ENCODE measurements at regions not wholly inside any gene's neighbourhood (a gene's known extent, or its start where the extent isn't known, plus 50 kb on each side); places are given as distances from the start of the nearest gene placed in this dataset.

DNA sequence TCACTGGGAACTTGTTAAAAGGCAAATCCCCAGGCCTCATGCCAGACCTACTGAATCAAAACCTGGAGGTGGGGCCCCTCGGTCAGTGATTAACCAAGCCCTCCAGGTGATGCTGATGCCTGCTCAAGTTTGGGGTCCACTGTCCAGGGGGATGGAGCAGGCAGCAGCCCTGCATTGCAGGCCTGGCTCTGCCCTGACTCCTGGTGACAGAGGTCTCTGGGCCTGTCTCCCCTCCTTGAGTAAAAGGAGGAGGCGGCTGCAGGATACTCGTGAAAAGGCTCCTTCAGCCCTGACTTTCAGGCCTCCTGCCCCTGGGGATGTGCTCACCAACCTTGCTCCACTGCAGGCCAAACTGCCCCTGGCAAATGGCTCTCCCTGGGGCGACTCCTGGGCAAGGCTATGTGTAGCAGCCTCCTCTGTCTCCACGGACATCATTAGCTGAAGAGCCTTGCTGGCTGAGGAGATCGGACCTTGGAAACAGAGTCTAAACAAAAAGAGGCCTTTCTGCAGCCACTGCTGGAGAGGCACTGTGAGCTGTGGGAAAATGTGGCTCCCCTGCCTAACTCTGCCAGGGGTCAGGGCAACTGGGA lies 134.8 kb upstream of the ALDH1B1 start:
- no peaks in the 10 kb centered on the region for H3K4me1 ChIP-seq (ENCODE audit: control insufficient read depth in 4 of 4, insufficient read depth in 4 of 4, low read length in 3 of 4)
- H3K9me3 ChIP-seq (ENCODE audit: control insufficient read depth in 4 of 4, low read length in 3 of 4) = peaks cover 0 to 2% (median 0%) of the 10 kb centered on the region in 4 donors
- WGBS = 87% methylated on average over 6 of the region's 6 CpGs
- H3K27ac ChIP-seq (ENCODE audit: low read depth in 1 of 2, low read length in 2 of 2) = no peak overlapping the region
- H3K4me3 ChIP-seq (ENCODE audit: low read depth in 1 of 3, low read length in 3 of 3) = no peak overlapping the region
- H3K9ac ChIP-seq (ENCODE audit: low read depth in 1 of 2, low read length in 2 of 2) = no peak overlapping the region
- no peak for DNase-seq (ENCODE audit: low spot score)
- no peaks in the 10 kb centered on the region for H3K36me3 ChIP-seq (ENCODE audit: control insufficient read depth in 4 of 4, insufficient read depth in 3 of 4, low read depth in 1 of 4, low read length in 3 of 4)
- TF ChIP-seq JUND (IDR thresholded peaks at IDR 0.05) = no peak
- TF ChIP-seq, protein P1, sequence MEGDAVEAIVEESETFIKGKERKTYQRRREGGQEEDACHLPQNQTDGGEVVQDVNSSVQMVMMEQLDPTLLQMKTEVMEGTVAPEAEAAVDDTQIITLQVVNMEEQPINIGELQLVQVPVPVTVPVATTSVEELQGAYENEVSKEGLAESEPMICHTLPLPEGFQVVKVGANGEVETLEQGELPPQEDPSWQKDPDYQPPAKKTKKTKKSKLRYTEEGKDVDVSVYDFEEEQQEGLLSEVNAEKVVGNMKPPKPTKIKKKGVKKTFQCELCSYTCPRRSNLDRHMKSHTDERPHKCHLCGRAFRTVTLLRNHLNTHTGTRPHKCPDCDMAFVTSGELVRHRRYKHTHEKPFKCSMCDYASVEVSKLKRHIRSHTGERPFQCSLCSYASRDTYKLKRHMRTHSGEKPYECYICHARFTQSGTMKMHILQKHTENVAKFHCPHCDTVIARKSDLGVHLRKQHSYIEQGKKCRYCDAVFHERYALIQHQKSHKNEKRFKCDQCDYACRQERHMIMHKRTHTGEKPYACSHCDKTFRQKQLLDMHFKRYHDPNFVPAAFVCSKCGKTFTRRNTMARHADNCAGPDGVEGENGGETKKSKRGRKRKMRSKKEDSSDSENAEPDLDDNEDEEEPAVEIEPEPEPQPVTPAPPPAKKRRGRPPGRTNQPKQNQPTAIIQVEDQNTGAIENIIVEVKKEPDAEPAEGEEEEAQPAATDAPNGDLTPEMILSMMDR (IDR thresholded peaks at IDR 0.05; ENCODE audit: low read depth, low read length, missing input control) = no peak
- TF ChIP-seq HNF4G (IDR thresholded peaks at IDR 0.05) = no peak
- no peak for TF ChIP-seq RAD21 (IDR thresholded peaks at IDR 0.05)
- TF ChIP-seq GABPA (IDR thresholded peaks at IDR 0.05 in 1 of 2, conservative IDR thresholded peaks at IDR 0.05 in 1 of 2) = no peak
- no peak for TF ChIP-seq RXRA (IDR thresholded peaks at IDR 0.05)
- no peak for TF ChIP-seq FOXA2 (IDR thresholded peaks at IDR 0.05)
- TF ChIP-seq HNF4A (conservative IDR thresholded peaks at IDR 0.05) = no peak
- TF ChIP-seq, protein P2, sequence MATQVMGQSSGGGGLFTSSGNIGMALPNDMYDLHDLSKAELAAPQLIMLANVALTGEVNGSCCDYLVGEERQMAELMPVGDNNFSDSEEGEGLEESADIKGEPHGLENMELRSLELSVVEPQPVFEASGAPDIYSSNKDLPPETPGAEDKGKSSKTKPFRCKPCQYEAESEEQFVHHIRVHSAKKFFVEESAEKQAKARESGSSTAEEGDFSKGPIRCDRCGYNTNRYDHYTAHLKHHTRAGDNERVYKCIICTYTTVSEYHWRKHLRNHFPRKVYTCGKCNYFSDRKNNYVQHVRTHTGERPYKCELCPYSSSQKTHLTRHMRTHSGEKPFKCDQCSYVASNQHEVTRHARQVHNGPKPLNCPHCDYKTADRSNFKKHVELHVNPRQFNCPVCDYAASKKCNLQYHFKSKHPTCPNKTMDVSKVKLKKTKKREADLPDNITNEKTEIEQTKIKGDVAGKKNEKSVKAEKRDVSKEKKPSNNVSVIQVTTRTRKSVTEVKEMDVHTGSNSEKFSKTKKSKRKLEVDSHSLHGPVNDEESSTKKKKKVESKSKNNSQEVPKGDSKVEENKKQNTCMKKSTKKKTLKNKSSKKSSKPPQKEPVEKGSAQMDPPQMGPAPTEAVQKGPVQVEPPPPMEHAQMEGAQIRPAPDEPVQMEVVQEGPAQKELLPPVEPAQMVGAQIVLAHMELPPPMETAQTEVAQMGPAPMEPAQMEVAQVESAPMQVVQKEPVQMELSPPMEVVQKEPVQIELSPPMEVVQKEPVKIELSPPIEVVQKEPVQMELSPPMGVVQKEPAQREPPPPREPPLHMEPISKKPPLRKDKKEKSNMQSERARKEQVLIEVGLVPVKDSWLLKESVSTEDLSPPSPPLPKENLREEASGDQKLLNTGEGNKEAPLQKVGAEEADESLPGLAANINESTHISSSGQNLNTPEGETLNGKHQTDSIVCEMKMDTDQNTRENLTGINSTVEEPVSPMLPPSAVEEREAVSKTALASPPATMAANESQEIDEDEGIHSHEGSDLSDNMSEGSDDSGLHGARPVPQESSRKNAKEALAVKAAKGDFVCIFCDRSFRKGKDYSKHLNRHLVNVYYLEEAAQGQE (IDR thresholded peaks at IDR 0.05) = no peak
- TF ChIP-seq, protein P3, sequence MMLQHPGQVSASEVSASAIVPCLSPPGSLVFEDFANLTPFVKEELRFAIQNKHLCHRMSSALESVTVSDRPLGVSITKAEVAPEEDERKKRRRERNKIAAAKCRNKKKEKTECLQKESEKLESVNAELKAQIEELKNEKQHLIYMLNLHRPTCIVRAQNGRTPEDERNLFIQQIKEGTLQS (IDR thresholded peaks at IDR 0.05) = no peak
- TF ChIP-seq EGR1 (IDR thresholded peaks at IDR 0.05; ENCODE audit: low read depth in 2 of 2) = no peak
- peaks cover 0 to 3% (median 0%) of the 10 kb centered on the region in 4 donors for H3K27me3 ChIP-seq (ENCODE audit: control insufficient read depth in 4 of 4, insufficient read depth in 4 of 4, low read length in 3 of 4)

DNA sequence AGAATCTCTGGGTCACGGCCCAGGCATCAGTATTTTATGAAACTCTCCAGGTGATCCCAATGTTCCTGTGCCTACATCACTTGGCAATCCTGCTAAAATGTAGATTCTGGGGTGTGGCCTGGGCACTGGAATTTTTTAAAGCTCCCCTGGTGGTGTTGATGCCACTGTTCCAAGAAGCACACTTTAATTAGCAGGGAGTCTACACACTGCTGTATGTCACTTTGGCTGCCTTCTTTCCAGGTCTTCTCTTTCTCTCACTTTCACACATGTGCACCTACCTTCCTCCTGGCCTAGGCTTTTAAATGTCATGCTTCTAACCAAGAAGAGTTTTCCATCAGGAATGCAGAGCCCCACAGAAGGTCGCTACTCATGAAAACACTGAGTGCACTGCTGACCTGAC lies 136.0 kb upstream of the ALDH1B1 start:
- Histone ChIP-seq H3K27ac (ENCODE audit: low read depth in 1 of 2, low read length in 2 of 2) (no peak overlapping the region), H3K9me3 (ENCODE audit: control insufficient read depth in 4 of 4, low read length in 3 of 4) (peaks cover 0 to 2% (median 0%) of the 10 kb centered on the region in 4 donors), H3K4me3 (ENCODE audit: low read depth in 1 of 3, low read length in 3 of 3) (no peak overlapping the region), H3K4me1 (ENCODE audit: control insufficient read depth in 4 of 4, insufficient read depth in 4 of 4, low read length in 3 of 4) (no peaks in the 10 kb centered on the region), H3K9ac (ENCODE audit: low read depth in 1 of 2, low read length in 2 of 2) (no peak overlapping the region), H3K36me3 (ENCODE audit: control insufficient read depth in 4 of 4, insufficient read depth in 3 of 4, low read depth in 1 of 4, low read length in 3 of 4) (no peaks in the 10 kb centered on the region), H3K27me3 (ENCODE audit: control insufficient read depth in 4 of 4, insufficient read depth in 4 of 4, low read length in 3 of 4) (peaks cover 0 to 3% (median 0%) of the 10 kb centered on the region in 4 donors)
- no peak for TF ChIP-seq HNF4G (IDR thresholded peaks at IDR 0.05)
- no peak for DNase-seq (ENCODE audit: low spot score)
- 89% methylated on average over 2 of the region's 2 CpGs for WGBS

DNA sequence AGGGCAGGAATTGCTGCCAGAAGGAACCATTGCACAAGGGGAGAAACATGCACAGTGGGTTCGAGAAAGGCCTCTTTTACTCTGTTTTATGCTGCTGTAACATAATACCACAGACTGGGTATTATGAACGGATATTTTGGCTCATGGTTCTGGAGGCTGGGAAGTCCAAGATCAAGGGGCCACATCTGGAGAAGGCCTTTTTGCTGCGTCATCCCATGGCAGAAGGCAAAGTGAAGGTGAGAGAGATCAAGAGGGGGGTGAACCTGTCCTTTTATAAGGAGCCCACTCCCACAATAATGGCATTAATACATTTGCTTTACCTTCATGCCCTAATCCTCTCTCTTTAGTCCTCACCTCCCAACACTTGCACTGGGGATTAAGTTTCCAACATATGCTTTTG lies 136.9 kb upstream of the ALDH1B1 start:
- Histone ChIP-seq H3K4me1 (ENCODE audit: control insufficient read depth in 4 of 4, insufficient read depth in 4 of 4, low read length in 3 of 4) (no peaks in the 10 kb centered on the region), H3K9ac (ENCODE audit: low read depth in 1 of 2, low read length in 2 of 2) (no peak overlapping the region), H3K4me3 (ENCODE audit: low read depth in 1 of 3, low read length in 3 of 3) (no peak overlapping the region), H3K36me3 (ENCODE audit: control insufficient read depth in 4 of 4, insufficient read depth in 3 of 4, low read depth in 1 of 4, low read length in 3 of 4) (no peaks in the 10 kb centered on the region), H3K9me3 (ENCODE audit: control insufficient read depth in 4 of 4, low read length in 3 of 4) (peaks cover 0 to 2% (median 0%) of the 10 kb centered on the region in 4 donors), H3K27ac (ENCODE audit: low read depth in 1 of 2, low read length in 2 of 2) (no peak overlapping the region), H3K27me3 (ENCODE audit: control insufficient read depth in 4 of 4, insufficient read depth in 4 of 4, low read length in 3 of 4) (peaks cover 0 to 3% (median 0%) of the 10 kb centered on the region in 4 donors)
- no peak for DNase-seq (ENCODE audit: low spot score)
- 83% methylated on average over 3 of the region's 3 CpGs for WGBS
- no peak for TF ChIP-seq YY1 (IDR thresholded peaks at IDR 0.05)
- TF ChIP-seq, protein P1 (IDR thresholded peaks at IDR 0.05; ENCODE audit: low read depth, low read length, missing input control) = no peak
- TF ChIP-seq TAF1 (conservative IDR thresholded peaks at IDR 0.05) = no peak
- no peak for TF ChIP-seq SP1 (IDR thresholded peaks at IDR 0.05)
- no peak for TF ChIP-seq RXRA (IDR thresholded peaks at IDR 0.05)
- no peak for TF ChIP-seq HNF4G (IDR thresholded peaks at IDR 0.05)
- TF ChIP-seq, protein P4, sequence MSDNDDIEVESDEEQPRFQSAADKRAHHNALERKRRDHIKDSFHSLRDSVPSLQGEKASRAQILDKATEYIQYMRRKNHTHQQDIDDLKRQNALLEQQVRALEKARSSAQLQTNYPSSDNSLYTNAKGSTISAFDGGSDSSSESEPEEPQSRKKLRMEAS (IDR thresholded peaks at IDR 0.05) = no peak
- no peak for TF ChIP-seq RAD21 (IDR thresholded peaks at IDR 0.05)
- TF ChIP-seq HNF4A (conservative IDR thresholded peaks at IDR 0.05) = no peak
- TF ChIP-seq, protein P5, sequence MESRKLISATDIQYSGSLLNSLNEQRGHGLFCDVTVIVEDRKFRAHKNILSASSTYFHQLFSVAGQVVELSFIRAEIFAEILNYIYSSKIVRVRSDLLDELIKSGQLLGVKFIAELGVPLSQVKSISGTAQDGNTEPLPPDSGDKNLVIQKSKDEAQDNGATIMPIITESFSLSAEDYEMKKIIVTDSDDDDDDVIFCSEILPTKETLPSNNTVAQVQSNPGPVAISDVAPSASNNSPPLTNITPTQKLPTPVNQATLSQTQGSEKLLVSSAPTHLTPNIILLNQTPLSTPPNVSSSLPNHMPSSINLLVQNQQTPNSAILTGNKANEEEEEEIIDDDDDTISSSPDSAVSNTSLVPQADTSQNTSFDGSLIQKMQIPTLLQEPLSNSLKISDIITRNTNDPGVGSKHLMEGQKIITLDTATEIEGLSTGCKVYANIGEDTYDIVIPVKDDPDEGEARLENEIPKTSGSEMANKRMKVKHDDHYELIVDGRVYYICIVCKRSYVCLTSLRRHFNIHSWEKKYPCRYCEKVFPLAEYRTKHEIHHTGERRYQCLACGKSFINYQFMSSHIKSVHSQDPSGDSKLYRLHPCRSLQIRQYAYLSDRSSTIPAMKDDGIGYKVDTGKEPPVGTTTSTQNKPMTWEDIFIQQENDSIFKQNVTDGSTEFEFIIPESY (IDR thresholded peaks at IDR 0.05) = no peak
- no peak for TF ChIP-seq FOXA2 (IDR thresholded peaks at IDR 0.05)
- TF ChIP-seq JUND (IDR thresholded peaks at IDR 0.05) = no peak

All from liver (tissue), 8 donors.